Stimulated activated CD8-positive, alpha-beta memory T cell treated with anti-CD3 and anti-CD28 coated beads, Interleukin-15, amount 100 ng/mL, for 48 hours (primary cell): ENCODE measurements at regions not wholly inside any gene's neighbourhood (a gene's known extent, or its start where the extent isn't known, plus 50 kb on each side); places are given as distances from the start of the nearest gene placed in this dataset.
"Not testable (repeated sequence)": the region's sequence is repeated elsewhere in the genome, so short reads cannot be mapped to it uniquely, and the experiment has no call there.

Experiments used
- DNase-seq, 2 donors: peaks; one replicate each; pipeline ENCODE4 v3.0.0-alpha.2; 2020; ENCODE audit warnings: low read depth in 2 of 2

DNA sequence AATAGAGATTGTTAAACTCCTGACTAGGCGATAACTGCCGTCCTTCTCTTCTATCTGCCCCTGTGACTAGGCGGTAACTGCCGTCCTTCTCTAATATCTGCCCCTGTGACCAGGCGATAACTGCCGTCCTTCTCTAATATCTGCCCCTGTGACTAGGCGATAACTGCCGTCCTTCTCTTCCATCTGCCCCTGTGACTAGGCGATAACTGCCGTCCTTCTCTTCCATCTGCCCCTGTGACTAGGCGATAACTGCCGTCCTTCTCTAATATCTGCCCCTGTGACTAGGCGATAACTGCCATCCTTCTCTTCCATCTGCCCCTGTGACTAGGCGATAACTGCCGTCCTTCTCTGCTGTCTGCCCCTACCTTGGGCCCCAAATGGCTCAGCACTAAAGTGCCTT, 59.5 kb upstream of the FRG1 start:
- not testable (repeated sequence) for DNase-seq

DNA sequence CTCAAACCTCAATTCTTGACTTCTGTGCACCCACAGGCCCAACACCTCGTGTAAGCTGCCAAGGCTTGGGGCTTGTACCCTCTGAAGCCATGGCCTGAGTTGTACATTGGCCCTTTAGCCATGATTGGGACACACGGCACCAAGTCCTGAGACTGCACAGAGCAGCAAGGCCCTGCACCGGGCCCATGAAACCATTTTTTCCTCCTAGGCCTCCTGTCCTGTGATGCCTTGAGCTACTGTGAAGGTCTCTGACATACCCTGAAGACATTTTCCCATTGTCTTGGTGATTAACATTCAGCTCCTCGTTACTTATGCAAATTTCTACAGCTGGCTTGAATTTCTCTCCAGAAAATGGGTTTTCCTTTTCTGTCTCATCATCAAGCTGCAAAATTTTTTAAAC, 52.3 kb upstream of the FRG1 start:
- not testable (repeated sequence) for DNase-seq
